Endothelial cell of umbilical vein (primary cell): ENCODE measurements at regions not wholly inside any gene's neighbourhood (a gene's known extent, or its start where the extent isn't known, plus 50 kb on each side); places are given as distances from the start of the nearest gene placed in this dataset.

Experiments
- BruUV-seq: library from RNA; stranded (reverse); fragments of 400-500 nt; replicated peaks from 2 replicates; lab custom pipeline; 2021; lab: Mats Ljungman, UMichigan
- CTCF ChIA-PET: fragments of 300-600, 350-600 bp; sonication (Branson Sonifier 250); formaldehyde crosslinking; loops from one replicate; lab custom pipeline; 2021; ENCODE audit warnings: antibody characterized with exemption, inconsistent platforms; lab: Charles Lee
- POLR2A ChIA-PET: fragments of 300-600, 350-600 bp; sonication (Branson Sonifier 250); formaldehyde crosslinking; loops from one replicate; lab custom pipeline; 2021; ENCODE audit warnings: antibody characterized with exemption, inconsistent platforms; lab: Charles Lee
- DNase-seq: peaks from one replicate; pipeline ENCODE4 v3.0.0-alpha.2; 2011; ENCODE audit warnings: low read depth, low spot score
- FAIRE-seq: peaks from 2 replicates; lab custom pipeline; 2011; peaks lifted over from hg19 to GRCh38; lab: Jason Lieb, UNC
- H2AFZ ChIP-seq: 2 replicates; pipeline ENCODE4 v1.6.0; 2012; ENCODE audit warnings: low read depth, low read length, control low read depth, inconsistent platforms
- H3K27ac ChIP-seq: 2 replicates; pipeline ENCODE4 v1.5.1; 2011; ENCODE audit warnings: low read depth, mild to moderate bottlenecking, control low read depth, low read length, moderate library complexity; ENCODE audit not compliant: insufficient read depth
- H3K27me3 ChIP-seq, 2 experiments: 2 replicates each; pipeline versions ENCODE4 v1.6.0 to v1.6.1; 2011; ENCODE audit warnings: low read length in 2 of 2, mixed read lengths in 1 of 2; ENCODE audit not compliant: control insufficient read depth in 2 of 2, insufficient read depth in 2 of 2
- H3K36me3 ChIP-seq, 2 experiments: 2 replicates in 1 of 2; 3 replicates in 1 of 2; pipeline ENCODE4 v1.5.1; 2011; ENCODE audit warnings: low read length in 2 of 2, mild to moderate bottlenecking in 1 of 2, moderate library complexity in 1 of 2; ENCODE audit not compliant: control insufficient read depth in 2 of 2, insufficient read depth in 2 of 2; ENCODE audit errors: extremely low read depth in 1 of 2
- H3K4me1 ChIP-seq: 3 replicates; pipeline ENCODE4 v1.5.1; 2011; ENCODE audit warnings: mild to moderate bottlenecking, low read length; ENCODE audit not compliant: control insufficient read depth, insufficient read depth; ENCODE audit errors: extremely low read depth
- H3K4me2 ChIP-seq: 2 replicates; pipeline ENCODE4 v1.6.1; 2011; ENCODE audit warnings: low read length, control low read depth, mixed read lengths; ENCODE audit not compliant: insufficient read depth
- H3K4me3 ChIP-seq, 3 experiments: fragments of 200-600 bp in 1 of 3; sonication (generic), shearing (Covaris generic) in 1 of 3; replicated peaks in 1 of 3; 2 replicates each; pipeline ENCODE4 v1.5.1; 2011 to 2016; ENCODE audit warnings: control low read depth in 3 of 3, low read length in 3 of 3, mild to moderate bottlenecking in 2 of 3, inconsistent platforms in 1 of 3, low read depth in 1 of 3, moderate library complexity in 1 of 3; ENCODE audit not compliant: insufficient read depth in 1 of 3
- H3K79me2 ChIP-seq: 2 replicates; pipeline ENCODE4 v1.6.0; 2012; ENCODE audit warnings: low read length, inconsistent platforms; ENCODE audit not compliant: control insufficient read depth, insufficient read depth
- H3K9ac ChIP-seq: replicated peaks from 2 replicates; pipeline ENCODE3; 2011; ENCODE audit warnings: low read length, control low read depth; ENCODE audit not compliant: insufficient read depth; ENCODE audit errors: extremely low read depth
- H3K9me1 ChIP-seq: replicated peaks from 3 replicates; pipeline ENCODE4 v1.6.0; 2011; ENCODE audit warnings: mild to moderate bottlenecking, low read length; ENCODE audit not compliant: control insufficient read depth, insufficient read depth; ENCODE audit errors: extremely low read depth
- H3K9me3 ChIP-seq: replicated peaks from 2 replicates; pipeline ENCODE4 v1.5.1; 2012; ENCODE audit warnings: low read length, inconsistent platforms; ENCODE audit not compliant: control insufficient read depth, insufficient read depth
- H4K20me1 ChIP-seq: replicated peaks from 2 replicates; pipeline ENCODE3; 2011; ENCODE audit warnings: mild to moderate bottlenecking, low read length; ENCODE audit not compliant: control insufficient read depth, insufficient read depth; ENCODE audit errors: extremely low read depth
- CTCF ChIP-seq, 2 donors: IDR thresholded peaks; 1 replicate in 1 of 2; 2 replicates in 1 of 2; pipeline ENCODE4 v1.5.1; 2011; ENCODE audit warnings: low read length in 2 of 2, mild to moderate bottlenecking in 2 of 2, moderate library complexity in 2 of 2, control low read depth in 1 of 2, inconsistent platforms in 1 of 2, low read depth in 1 of 2; ENCODE audit not compliant: insufficient read depth in 1 of 2; ENCODE audit errors: extremely low read depth in 1 of 2
- EZH2 ChIP-seq: IDR thresholded peaks from 2 replicates; pipeline ENCODE4 v1.6.1; 2012; ENCODE audit warnings: borderline replicate concordance, low read depth, mild to moderate bottlenecking, moderate library complexity, low read length, inconsistent platforms; ENCODE audit not compliant: severe bottlenecking
- FOS ChIP-seq: IDR thresholded peaks from 2 replicates; pipeline ENCODE4 v1.6.1; 2011; ENCODE audit warnings: mild to moderate bottlenecking, low read length, moderate library complexity, borderline replicate concordance; ENCODE audit not compliant: insufficient read depth
- GATA2 ChIP-seq: IDR thresholded peaks from 2 replicates; pipeline ENCODE4 v1.7.0; 2011; ENCODE audit warnings: low read depth, mild to moderate bottlenecking, moderate library complexity, mixed read lengths, low read length; ENCODE audit not compliant: insufficient read length, insufficient read depth
- JUN ChIP-seq: IDR thresholded peaks from 2 replicates; pipeline ENCODE4 v1.6.1; 2011; ENCODE audit warnings: borderline replicate concordance, low read depth; ENCODE audit not compliant: insufficient read length, insufficient read depth
- MYC ChIP-seq: IDR thresholded peaks from one replicate; pipeline ENCODE4 v1.6.1; 2011; ENCODE audit warnings: mild to moderate bottlenecking, low read depth, low read length
- POLR2A ChIP-seq: IDR thresholded peaks from 2 replicates; pipeline ENCODE4 v1.6.1; 2012; ENCODE audit warnings: low read depth, mild to moderate bottlenecking, control low read depth, low read length
- POLR2AphosphoS5 ChIP-seq: IDR thresholded peaks from 2 replicates; pipeline ENCODE4 v1.6.1; 2012; ENCODE audit warnings: low read depth, mild to moderate bottlenecking, control low read depth, low read length, moderate library complexity; ENCODE audit not compliant: insufficient read depth
- dilution Hi-C: fragments of 300-500 bp; cut with MboI; formaldehyde crosslinking; loops from one replicate; pipeline ENCODE4 v1.15.0; 2019; ENCODE audit warnings: low sequenced_read_pairs; ENCODE audit not compliant: extremely low pct_ligation_motif_present
- intact Hi-C: fragments of 100-400 bp; cut with micrococcal nuclease; formaldehyde crosslinking; loops from one replicate; pipeline ENCODE4 v1.10.0; 2022
- TF ChIP-seq, protein P1 (sequence below): IDR thresholded peaks from 2 replicates; pipeline ENCODE4 v1.6.1; 2011; ENCODE audit not compliant: insufficient read depth, insufficient read length

DNA sequence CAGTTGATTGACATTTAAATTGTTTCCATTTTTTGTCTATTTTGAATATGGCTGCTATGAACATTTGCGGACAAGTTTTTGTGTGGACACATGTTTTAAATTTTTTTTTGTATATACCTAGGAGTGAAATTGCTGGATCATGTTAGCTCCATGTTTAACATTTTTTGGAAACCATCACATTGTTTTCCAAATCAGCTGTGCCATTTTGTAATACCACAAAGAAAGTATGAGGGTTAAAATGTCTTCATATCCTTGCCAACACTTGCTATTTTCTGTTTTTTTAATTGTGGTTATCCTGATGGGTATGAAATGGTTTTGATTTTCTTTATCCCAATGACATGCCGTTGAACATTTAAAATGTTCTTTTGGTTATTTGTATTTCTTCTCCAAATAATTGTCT, 52.1 kb downstream of the CARTPT start:
- dilution Hi-C loops = no loop called here
- CTCF ChIA-PET = interaction anchor here (0.8 to 0.9 kb wide), 2 partner anchors 11 to 296 kb away, joined by 3 read pairs; no protein-coding TSS in a partner anchor
- no peak overlapping the region for H3K4me2 ChIP-seq

More for the DNA sequence above, 52.1 kb downstream of the CARTPT start:
- no TSS peak for BruUV-seq
- TF ChIP-seq FOS = no peak
- no peak for TF ChIP-seq EZH2
- TF ChIP-seq, protein P1, sequence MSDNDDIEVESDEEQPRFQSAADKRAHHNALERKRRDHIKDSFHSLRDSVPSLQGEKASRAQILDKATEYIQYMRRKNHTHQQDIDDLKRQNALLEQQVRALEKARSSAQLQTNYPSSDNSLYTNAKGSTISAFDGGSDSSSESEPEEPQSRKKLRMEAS = no peak
- no peak for TF ChIP-seq JUN
- TF ChIP-seq GATA2 = no peak
- no peak for TF ChIP-seq POLR2A
- no peak for TF ChIP-seq CTCF (IDR thresholded peaks at IDR 0.05; ENCODE audit: extremely low read depth in 1 of 2, insufficient read depth in 1 of 2, low read depth in 1 of 2, low read length in 2 of 2)
- no peak for TF ChIP-seq POLR2AphosphoS5
- no peak for TF ChIP-seq MYC
- peaks cover 24% of the 10 kb centered on the region for H3K4me1 ChIP-seq
- H3K36me3 ChIP-seq = no peaks in the 10 kb centered on the region
- H3K9ac ChIP-seq = no peak overlapping the region
- no peak overlapping the region for H2AFZ ChIP-seq
- H3K9me1 ChIP-seq = no peaks in the 10 kb centered on the region
- no peak for FAIRE-seq
- H3K27me3 ChIP-seq = peaks cover 4 to 5% of the 10 kb centered on the region in 2 experiments
- H3K27ac ChIP-seq = no peak overlapping the region
- no peaks in the 10 kb centered on the region for H4K20me1 ChIP-seq
- POLR2A ChIA-PET = no interaction called here
- H3K9me3 ChIP-seq = no peaks in the 10 kb centered on the region
- no peak for DNase-seq
- no peak overlapping the region for H3K4me3 ChIP-seq
- intact Hi-C loops = no loop called here
- no peaks in the 10 kb centered on the region for H3K79me2 ChIP-seq
